Progenitor cell of endocrine pancreas (in vitro differentiated cells): ENCODE measurements at regions not wholly inside any gene's neighbourhood (a gene's known extent, or its start where the extent isn't known, plus 50 kb on each side); places are given as distances from the start of the nearest gene placed in this dataset.

Source experiments
- DNase-seq: peaks from one replicate; pipeline ENCODE4 v3.0.0; 2021; ENCODE audit warnings: low spot score; ENCODE audit not compliant: unreplicated experiment
- H3K27ac Mint-ChIP-seq: 2 replicates; pipeline ENCODE4 v1.8.0; 2021; ENCODE audit warnings: mild to moderate bottlenecking, moderate library complexity, mixed read lengths
- H3K27me3 Mint-ChIP-seq: 2 replicates; pipeline ENCODE4 v1.8.0; 2021; ENCODE audit warnings: mixed read lengths
- H3K36me3 Mint-ChIP-seq: 2 replicates; pipeline ENCODE4 v1.8.0; 2022; ENCODE audit warnings: mixed read lengths; ENCODE audit not compliant: insufficient read depth
- H3K4me1 Mint-ChIP-seq: 2 replicates; pipeline ENCODE4 v1.8.0; 2021; ENCODE audit warnings: low read depth, mixed read lengths
- H3K4me3 Mint-ChIP-seq: 2 replicates; pipeline ENCODE4 v1.8.0; 2021; ENCODE audit warnings: low read depth, mild to moderate bottlenecking, moderate library complexity, mixed read lengths
- H3K9me3 Mint-ChIP-seq: 2 replicates; pipeline ENCODE4 v1.8.0; 2021; ENCODE audit warnings: low read depth, mixed read lengths
- TF ChIP-seq, protein P1 (sequence below): fragments of 200-600 bp; sonication (generic); IDR thresholded peaks from one replicate; pipeline ENCODE4 v1.5.0; 2021; ENCODE audit warnings: antibody characterized with exemption, mild to moderate bottlenecking; ENCODE audit not compliant: unreplicated experiment

DNA sequence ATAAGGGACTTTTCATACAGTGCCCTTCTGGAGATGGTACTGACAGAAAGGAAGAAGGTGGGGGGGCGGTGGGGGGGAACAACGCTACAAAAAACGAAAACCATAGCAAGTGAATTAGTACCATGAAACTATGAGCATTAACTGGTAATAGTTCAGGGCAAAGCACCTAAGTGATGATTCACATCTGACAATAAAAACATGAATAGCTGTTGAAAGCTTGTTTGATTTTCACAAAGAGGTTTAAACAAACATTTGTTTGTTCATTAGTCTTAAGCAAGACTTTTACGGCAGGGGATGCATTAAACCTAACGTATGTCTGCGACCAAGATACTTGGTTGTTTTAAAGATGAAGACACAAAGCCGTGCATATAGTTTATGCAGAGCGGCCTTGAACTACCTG, 177.5 kb downstream of the LMO4 start:
- TF ChIP-seq, protein P1, sequence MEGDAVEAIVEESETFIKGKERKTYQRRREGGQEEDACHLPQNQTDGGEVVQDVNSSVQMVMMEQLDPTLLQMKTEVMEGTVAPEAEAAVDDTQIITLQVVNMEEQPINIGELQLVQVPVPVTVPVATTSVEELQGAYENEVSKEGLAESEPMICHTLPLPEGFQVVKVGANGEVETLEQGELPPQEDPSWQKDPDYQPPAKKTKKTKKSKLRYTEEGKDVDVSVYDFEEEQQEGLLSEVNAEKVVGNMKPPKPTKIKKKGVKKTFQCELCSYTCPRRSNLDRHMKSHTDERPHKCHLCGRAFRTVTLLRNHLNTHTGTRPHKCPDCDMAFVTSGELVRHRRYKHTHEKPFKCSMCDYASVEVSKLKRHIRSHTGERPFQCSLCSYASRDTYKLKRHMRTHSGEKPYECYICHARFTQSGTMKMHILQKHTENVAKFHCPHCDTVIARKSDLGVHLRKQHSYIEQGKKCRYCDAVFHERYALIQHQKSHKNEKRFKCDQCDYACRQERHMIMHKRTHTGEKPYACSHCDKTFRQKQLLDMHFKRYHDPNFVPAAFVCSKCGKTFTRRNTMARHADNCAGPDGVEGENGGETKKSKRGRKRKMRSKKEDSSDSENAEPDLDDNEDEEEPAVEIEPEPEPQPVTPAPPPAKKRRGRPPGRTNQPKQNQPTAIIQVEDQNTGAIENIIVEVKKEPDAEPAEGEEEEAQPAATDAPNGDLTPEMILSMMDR = no peak
- Mint-ChIP-seq H3K27ac (no peak overlapping the region), H3K4me3 (no peak overlapping the region), H3K4me1 (peaks cover 32% of the 10 kb centered on the region), H3K27me3 (no peaks in the 10 kb centered on the region), H3K36me3 (no peaks in the 10 kb centered on the region), H3K9me3 (peaks cover 3% of the 10 kb centered on the region)
- no peak for DNase-seq

DNA sequence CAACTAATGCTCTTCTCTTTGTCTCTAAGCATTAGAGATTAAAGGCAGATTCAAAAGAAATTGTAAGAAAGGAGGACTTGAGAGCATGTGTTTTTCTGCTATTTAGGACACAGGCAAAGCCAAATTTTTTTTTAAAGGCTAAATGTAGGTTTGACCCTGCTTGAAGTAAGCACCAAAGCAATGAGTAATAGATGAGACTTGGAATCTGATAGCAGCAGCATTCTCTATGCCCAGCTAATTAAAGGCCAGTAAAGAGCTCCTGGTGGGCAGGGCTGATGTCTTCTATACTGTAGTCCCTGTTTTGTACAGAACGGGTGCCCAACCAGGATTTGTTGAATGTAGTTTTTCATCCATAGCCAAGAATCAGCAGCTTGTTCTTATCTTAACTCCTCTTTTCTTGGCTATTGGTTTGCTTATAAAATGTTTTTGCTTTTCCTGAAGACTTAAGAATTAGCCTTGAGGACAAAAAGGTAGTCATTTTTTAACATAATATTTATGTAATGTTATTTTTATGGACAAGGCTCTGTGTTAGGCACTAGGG, 179.6 kb downstream of the LMO4 start:
- Mint-ChIP-seq H3K36me3 (no peaks in the 10 kb centered on the region), H3K27ac (no peak overlapping the region), H3K4me1 (peaks cover 32% of the 10 kb centered on the region), H3K9me3 (peaks cover 3% of the 10 kb centered on the region), H3K4me3 (no peak overlapping the region), H3K27me3 (no peaks in the 10 kb centered on the region)
- TF ChIP-seq, protein P1 = no peak
- no peak for DNase-seq

DNA sequence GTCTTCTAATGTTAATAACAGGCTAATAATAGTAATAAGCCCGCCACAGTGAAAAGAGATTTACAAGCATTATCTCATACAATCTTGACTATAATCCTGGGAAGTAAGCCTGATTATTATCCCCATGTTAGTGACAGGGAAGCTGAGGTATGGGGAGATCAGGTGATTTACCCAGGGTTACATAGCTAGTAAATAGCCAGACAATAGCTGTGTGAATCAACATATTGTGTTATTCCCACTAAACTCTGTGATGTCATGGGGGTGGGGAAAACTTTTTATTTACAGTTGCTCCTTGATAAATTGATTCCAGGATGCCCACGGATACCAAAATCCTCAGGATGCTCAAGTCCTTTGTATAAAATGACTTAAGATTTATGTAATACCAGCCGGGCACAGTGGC, 181.9 kb downstream of the LMO4 start:
- peaks cover 16% of the 10 kb centered on the region for H3K4me1 Mint-ChIP-seq
- DNase-seq = no peak
- no peaks in the 10 kb centered on the region for H3K36me3 Mint-ChIP-seq
- peaks cover 3% of the 10 kb centered on the region for H3K27me3 Mint-ChIP-seq
- no peak overlapping the region for H3K27ac Mint-ChIP-seq
- peaks cover 3% of the 10 kb centered on the region for H3K9me3 Mint-ChIP-seq
- H3K4me3 Mint-ChIP-seq = no peak overlapping the region
- TF ChIP-seq, protein P1 = no peak

DNA sequence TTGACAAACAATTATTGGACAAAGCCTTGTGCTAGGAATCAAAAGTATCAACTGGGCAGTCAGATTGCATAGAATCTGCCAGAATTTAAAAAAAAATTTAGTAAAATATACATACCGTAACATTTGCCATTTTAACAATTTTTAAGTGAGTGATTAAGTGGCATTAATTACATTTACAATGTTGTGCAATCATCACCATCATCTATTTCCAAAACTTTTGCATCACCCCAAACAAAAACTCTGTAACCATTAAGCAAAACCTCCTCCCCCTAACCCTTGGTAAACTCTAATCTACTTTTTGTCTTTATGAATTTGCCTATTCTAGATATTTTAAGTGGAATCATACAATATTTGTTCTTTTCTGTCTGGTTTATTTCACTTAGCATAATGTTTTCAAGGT, 182.8 kb downstream of the LMO4 start:
- peaks cover 3% of the 10 kb centered on the region for H3K27me3 Mint-ChIP-seq
- H3K4me3 Mint-ChIP-seq = no peak overlapping the region
- no peaks in the 10 kb centered on the region for H3K36me3 Mint-ChIP-seq

DNA sequence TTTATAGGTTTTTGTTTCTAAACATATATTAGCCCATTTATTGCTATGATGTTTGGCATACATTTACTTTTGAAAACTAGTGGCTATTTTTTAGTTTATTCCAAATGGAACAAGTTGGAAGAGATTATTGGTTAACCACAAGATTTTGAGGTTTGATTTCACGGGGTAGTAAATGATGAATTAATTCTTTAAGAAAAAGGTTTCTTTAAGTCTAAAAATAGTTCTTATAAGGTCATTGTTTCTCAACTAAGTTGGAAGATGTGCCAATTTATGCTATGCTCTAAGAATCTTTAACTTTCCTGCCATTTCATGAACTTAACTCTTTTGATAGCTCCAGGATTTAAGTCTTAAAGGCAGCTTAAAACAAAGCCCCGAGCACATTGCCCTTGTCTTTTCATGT, 183.8 kb downstream of the LMO4 start:
- peaks cover 10% of the 10 kb centered on the region for H3K4me1 Mint-ChIP-seq
- no peak for DNase-seq
- H3K36me3 Mint-ChIP-seq = no peaks in the 10 kb centered on the region
- TF ChIP-seq, protein P1 = no peak
- H3K27ac Mint-ChIP-seq = no peak overlapping the region
- peaks cover 3% of the 10 kb centered on the region for H3K27me3 Mint-ChIP-seq
- peaks cover 3% of the 10 kb centered on the region for H3K9me3 Mint-ChIP-seq
- H3K4me3 Mint-ChIP-seq = no peak overlapping the region

More for the DNA sequence above, 182.8 kb downstream of the LMO4 start:
- peaks cover 13% of the 10 kb centered on the region for H3K4me1 Mint-ChIP-seq
- no peak overlapping the region for H3K27ac Mint-ChIP-seq
- peaks cover 3% of the 10 kb centered on the region for H3K9me3 Mint-ChIP-seq
- no peak for DNase-seq
- TF ChIP-seq, protein P1 = no peak
